ENCODE measurements at regions not wholly inside any gene's neighbourhood (a gene's known extent, or its start where the extent isn't known, plus 50 kb on each side); places are given as distances from the start of the nearest gene placed in this dataset.

DNA sequence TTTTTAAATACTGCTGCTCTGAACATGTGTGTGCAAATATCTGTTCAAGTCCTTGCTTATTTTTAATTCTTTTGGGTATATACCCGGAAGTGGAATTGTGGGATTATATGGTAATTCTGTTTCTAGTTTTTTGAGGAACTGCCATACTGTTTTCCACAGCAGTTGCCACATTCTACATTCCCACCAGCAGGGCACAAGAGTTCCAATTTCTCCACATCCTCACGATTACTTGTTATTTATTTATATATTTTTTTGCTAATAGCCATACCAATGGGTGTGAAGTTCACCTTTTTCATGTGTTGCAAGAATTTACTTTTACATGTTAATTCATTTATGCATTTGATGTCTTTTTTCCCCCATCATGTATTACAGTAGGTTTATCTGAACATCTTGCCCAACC lies 79.6 kb upstream of the CXCL12 start:
- no TSS peak for BruUV-seq (replicated peaks)
- intact Hi-C loops (cut with micrococcal nuclease), result no loop called here
- ChIA-PET POLR2A (no interaction called here), CTCF (no interaction called here), RAD21 (ENCODE audit: low non-redundant PET in 1 of 2, low total read pairs in 2 of 2, uncharacterized antibody in 2 of 2, unreplicated experiment in 2 of 2) (no interaction called here)
- H3K4me3 ChIP-seq (replicated peaks in 1 of 2; ENCODE audit: low read depth in 1 of 2, low read length in 2 of 2), result no peak overlapping the region
- no peak overlapping the region for H3K4me2 ChIP-seq (ENCODE audit: low read length)
- DNase-seq (ENCODE audit: low read depth, low spot score), result no peak
- H3K4me1 ChIP-seq (ENCODE audit: control insufficient read depth in 1 of 2, insufficient read depth in 2 of 2, low read length in 2 of 2), result no peaks in the 10 kb centered on the region
- H3K9me3 ChIP-seq (ENCODE audit: control insufficient read depth in 1 of 2, insufficient read depth in 1 of 2, low read depth in 1 of 2, low read length in 2 of 2), result no peaks in the 10 kb centered on the region
- no peak overlapping the region for H2AFZ ChIP-seq (ENCODE audit: low read depth, low read length, poor library complexity, severe bottlenecking)
- H3K79me2 ChIP-seq (ENCODE audit: insufficient read depth, low read length), result no peaks in the 10 kb centered on the region
- H3K9me2 ChIP-seq (ENCODE audit: insufficient read depth), result no peaks in the 10 kb centered on the region
- no peak overlapping the region for H3K27ac ChIP-seq (ENCODE audit: low read depth, low read length)
- H3K36me3 ChIP-seq (ENCODE audit: control insufficient read depth in 1 of 2, insufficient read depth in 2 of 2, low read length in 2 of 2), result no peaks in the 10 kb centered on the region
- no peaks in the 10 kb centered on the region for H4K20me1 ChIP-seq (ENCODE audit: insufficient read depth)
- TF ChIP-seq EZH2 (IDR thresholded peaks at IDR 0.05), result no peak
- TF ChIP-seq, protein P1, sequence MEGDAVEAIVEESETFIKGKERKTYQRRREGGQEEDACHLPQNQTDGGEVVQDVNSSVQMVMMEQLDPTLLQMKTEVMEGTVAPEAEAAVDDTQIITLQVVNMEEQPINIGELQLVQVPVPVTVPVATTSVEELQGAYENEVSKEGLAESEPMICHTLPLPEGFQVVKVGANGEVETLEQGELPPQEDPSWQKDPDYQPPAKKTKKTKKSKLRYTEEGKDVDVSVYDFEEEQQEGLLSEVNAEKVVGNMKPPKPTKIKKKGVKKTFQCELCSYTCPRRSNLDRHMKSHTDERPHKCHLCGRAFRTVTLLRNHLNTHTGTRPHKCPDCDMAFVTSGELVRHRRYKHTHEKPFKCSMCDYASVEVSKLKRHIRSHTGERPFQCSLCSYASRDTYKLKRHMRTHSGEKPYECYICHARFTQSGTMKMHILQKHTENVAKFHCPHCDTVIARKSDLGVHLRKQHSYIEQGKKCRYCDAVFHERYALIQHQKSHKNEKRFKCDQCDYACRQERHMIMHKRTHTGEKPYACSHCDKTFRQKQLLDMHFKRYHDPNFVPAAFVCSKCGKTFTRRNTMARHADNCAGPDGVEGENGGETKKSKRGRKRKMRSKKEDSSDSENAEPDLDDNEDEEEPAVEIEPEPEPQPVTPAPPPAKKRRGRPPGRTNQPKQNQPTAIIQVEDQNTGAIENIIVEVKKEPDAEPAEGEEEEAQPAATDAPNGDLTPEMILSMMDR (IDR thresholded peaks at IDR 0.05 in 2 of 3, conservative IDR thresholded peaks at IDR 0.05 in 1 of 3; ENCODE audit: borderline replicate concordance in 1 of 3, insufficient read depth in 1 of 3, low read depth in 2 of 3, low read length in 2 of 3), result 0 out of 6 replicates have a peak, but pooled peaks of 1 of the 3 experiments have one; percentile 17
- no peaks in the 10 kb centered on the region; the same call in 1 of the 2 replicates for H3K27me3 ChIP-seq (ENCODE audit: insufficient read depth, low read length)
- H3K9ac ChIP-seq (ENCODE audit: low read length), result no peak overlapping the region
- ATAC-seq, result no peak

DNA sequence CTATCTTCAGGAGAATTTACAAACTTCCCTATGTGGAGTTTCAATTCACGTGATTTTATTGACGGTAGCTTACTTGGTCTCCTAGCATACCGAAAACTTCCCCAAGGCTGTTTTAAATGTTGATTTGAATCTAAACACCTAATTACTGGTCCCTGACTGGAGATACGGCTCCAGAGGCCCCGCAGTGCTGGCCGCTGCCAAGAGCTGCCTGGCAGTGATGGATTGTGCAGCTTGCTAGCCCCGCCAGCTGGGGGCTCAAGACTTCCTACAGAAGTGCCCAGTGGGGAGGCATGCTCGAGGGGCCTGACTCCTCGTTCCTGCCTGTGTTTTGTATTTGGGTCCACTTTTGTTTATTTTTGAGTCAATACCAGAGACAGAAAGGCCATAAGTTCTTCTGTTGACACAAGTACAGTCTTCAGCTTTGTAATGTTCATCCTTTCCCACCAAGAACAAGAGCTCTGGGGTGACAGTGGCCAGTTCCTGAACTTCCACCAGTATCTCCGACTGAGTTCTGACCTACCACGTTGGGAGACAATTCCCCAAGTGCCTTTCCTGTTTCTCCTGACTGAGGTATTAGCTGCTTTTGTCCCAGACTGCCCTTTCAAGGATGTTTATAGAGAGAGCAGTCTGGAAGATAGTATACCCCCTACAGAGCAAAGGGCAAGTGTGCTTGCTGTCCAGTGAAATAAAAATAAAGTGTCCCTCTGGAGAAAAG lies 80.7 kb upstream of the CXCL12 start:
- no peaks in the 10 kb centered on the region for H3K36me3 ChIP-seq (ENCODE audit: control insufficient read depth in 1 of 2, insufficient read depth in 2 of 2, low read length in 2 of 2)
- intact Hi-C loops (cut with micrococcal nuclease), result no loop called here
- CTCF ChIA-PET, result no interaction called here
- ATAC-seq (no peak), DNase-seq (ENCODE audit: low read depth, low spot score) (no peak)
- TF ChIP-seq CEBPB (IDR thresholded peaks at IDR 0.05; ENCODE audit: low read depth), result no peak
- TF ChIP-seq TCF7L2 (IDR thresholded peaks at IDR 0.05; ENCODE audit: borderline replicate concordance, extremely low read depth, insufficient read depth, insufficient read length), result no peak
- no peak for TF ChIP-seq ELF1 (IDR thresholded peaks at IDR 0.05; ENCODE audit: borderline replicate concordance, low read depth)
- TF ChIP-seq, protein P2, sequence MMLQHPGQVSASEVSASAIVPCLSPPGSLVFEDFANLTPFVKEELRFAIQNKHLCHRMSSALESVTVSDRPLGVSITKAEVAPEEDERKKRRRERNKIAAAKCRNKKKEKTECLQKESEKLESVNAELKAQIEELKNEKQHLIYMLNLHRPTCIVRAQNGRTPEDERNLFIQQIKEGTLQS (IDR thresholded peaks at IDR 0.05), result no peak
- TF ChIP-seq, protein P3, sequence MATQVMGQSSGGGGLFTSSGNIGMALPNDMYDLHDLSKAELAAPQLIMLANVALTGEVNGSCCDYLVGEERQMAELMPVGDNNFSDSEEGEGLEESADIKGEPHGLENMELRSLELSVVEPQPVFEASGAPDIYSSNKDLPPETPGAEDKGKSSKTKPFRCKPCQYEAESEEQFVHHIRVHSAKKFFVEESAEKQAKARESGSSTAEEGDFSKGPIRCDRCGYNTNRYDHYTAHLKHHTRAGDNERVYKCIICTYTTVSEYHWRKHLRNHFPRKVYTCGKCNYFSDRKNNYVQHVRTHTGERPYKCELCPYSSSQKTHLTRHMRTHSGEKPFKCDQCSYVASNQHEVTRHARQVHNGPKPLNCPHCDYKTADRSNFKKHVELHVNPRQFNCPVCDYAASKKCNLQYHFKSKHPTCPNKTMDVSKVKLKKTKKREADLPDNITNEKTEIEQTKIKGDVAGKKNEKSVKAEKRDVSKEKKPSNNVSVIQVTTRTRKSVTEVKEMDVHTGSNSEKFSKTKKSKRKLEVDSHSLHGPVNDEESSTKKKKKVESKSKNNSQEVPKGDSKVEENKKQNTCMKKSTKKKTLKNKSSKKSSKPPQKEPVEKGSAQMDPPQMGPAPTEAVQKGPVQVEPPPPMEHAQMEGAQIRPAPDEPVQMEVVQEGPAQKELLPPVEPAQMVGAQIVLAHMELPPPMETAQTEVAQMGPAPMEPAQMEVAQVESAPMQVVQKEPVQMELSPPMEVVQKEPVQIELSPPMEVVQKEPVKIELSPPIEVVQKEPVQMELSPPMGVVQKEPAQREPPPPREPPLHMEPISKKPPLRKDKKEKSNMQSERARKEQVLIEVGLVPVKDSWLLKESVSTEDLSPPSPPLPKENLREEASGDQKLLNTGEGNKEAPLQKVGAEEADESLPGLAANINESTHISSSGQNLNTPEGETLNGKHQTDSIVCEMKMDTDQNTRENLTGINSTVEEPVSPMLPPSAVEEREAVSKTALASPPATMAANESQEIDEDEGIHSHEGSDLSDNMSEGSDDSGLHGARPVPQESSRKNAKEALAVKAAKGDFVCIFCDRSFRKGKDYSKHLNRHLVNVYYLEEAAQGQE (IDR thresholded peaks at IDR 0.05; ENCODE audit: low read depth), result no peak
- TF ChIP-seq EGR1 (IDR thresholded peaks at IDR 0.05; ENCODE audit: low read depth), result no peak
- no peak for TF ChIP-seq ZFX (IDR thresholded peaks at IDR 0.05)
- no peak for TF ChIP-seq SP1 (IDR thresholded peaks at IDR 0.05; ENCODE audit: low read depth)
- TF ChIP-seq MAX (IDR thresholded peaks at IDR 0.05), result no peak
- no peak for TF ChIP-seq SRF (IDR thresholded peaks at IDR 0.05; ENCODE audit: low read depth)
- no peak for TF ChIP-seq EZH2phosphoT487 (IDR thresholded peaks at IDR 0.05; ENCODE audit: borderline replicate concordance)
- TF ChIP-seq POLR2A (IDR thresholded peaks at IDR 0.05; ENCODE audit: borderline replicate concordance, extremely low read depth, insufficient read depth, insufficient read length), result no peak
- no peaks in the 10 kb centered on the region; the same call in 1 of the 2 replicates for H3K27me3 ChIP-seq (ENCODE audit: insufficient read depth, low read length)
- H3K4me3 ChIP-seq (replicated peaks in 1 of 2; ENCODE audit: low read depth in 1 of 2, low read length in 2 of 2), result no peak overlapping the region
- H3K27ac ChIP-seq (ENCODE audit: low read depth, low read length), result no peak overlapping the region
- H3K9me2 ChIP-seq (ENCODE audit: insufficient read depth), result no peaks in the 10 kb centered on the region
- H2AFZ ChIP-seq (ENCODE audit: low read depth, low read length, poor library complexity, severe bottlenecking), result no peak overlapping the region
- H3K4me1 ChIP-seq (ENCODE audit: control insufficient read depth in 1 of 2, insufficient read depth in 2 of 2, low read length in 2 of 2), result no peaks in the 10 kb centered on the region
- RAD21 ChIA-PET (ENCODE audit: low non-redundant PET in 1 of 2, low total read pairs in 2 of 2, uncharacterized antibody in 2 of 2, unreplicated experiment in 2 of 2), result no interaction called here
- H3K9me3 ChIP-seq (ENCODE audit: control insufficient read depth in 1 of 2, insufficient read depth in 1 of 2, low read depth in 1 of 2, low read length in 2 of 2), result no peaks in the 10 kb centered on the region
- no peaks in the 10 kb centered on the region for H4K20me1 ChIP-seq (ENCODE audit: insufficient read depth)
- H3K79me2 ChIP-seq (ENCODE audit: insufficient read depth, low read length), result no peaks in the 10 kb centered on the region
- POLR2A ChIA-PET, result no interaction called here
- H3K9ac ChIP-seq (ENCODE audit: low read length), result no peak overlapping the region
- no peak overlapping the region for H3K4me2 ChIP-seq (ENCODE audit: low read length)
- no TSS peak for BruUV-seq (replicated peaks)

Measured in HCT116 (cell line).